ENCODE measurements at regions not wholly inside any gene's neighbourhood (a gene's known extent, or its start where the extent isn't known, plus 50 kb on each side); places are given as distances from the start of the nearest gene placed in this dataset.

- TF ChIP-seq, protein P1, sequence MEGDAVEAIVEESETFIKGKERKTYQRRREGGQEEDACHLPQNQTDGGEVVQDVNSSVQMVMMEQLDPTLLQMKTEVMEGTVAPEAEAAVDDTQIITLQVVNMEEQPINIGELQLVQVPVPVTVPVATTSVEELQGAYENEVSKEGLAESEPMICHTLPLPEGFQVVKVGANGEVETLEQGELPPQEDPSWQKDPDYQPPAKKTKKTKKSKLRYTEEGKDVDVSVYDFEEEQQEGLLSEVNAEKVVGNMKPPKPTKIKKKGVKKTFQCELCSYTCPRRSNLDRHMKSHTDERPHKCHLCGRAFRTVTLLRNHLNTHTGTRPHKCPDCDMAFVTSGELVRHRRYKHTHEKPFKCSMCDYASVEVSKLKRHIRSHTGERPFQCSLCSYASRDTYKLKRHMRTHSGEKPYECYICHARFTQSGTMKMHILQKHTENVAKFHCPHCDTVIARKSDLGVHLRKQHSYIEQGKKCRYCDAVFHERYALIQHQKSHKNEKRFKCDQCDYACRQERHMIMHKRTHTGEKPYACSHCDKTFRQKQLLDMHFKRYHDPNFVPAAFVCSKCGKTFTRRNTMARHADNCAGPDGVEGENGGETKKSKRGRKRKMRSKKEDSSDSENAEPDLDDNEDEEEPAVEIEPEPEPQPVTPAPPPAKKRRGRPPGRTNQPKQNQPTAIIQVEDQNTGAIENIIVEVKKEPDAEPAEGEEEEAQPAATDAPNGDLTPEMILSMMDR (conservative IDR thresholded peaks at IDR 0.05; ENCODE audit: low read depth, low read length) = no peak
- TF ChIP-seq EZH2 (IDR thresholded peaks at IDR 0.05; ENCODE audit: low read length, unreplicated experiment) (no peak), EZH2phosphoT487 (IDR thresholded peaks at IDR 0.05; ENCODE audit: borderline replicate concordance, low read length) (no peak)
Observed at GRCh38 chr20:22430154-22430745, 154.1 kb downstream of the FOXA2 start.

Measured in PC-3 (cell line).